ENCODE measurements at regions not wholly inside any gene's neighbourhood (a gene's known extent, or its start where the extent isn't known, plus 50 kb on each side); places are given as distances from the start of the nearest gene placed in this dataset.
A peak's percentile ranks its signal among the peaks of the same experiment; 100 is the strongest.
"Not testable (repeated sequence)": the region's sequence is repeated elsewhere in the genome, so short reads cannot be mapped to it uniquely, and the experiment has no call there.

GRCh38 chr18:14964406-14964805 lies 216.4 kb downstream of the ANKRD30B start:
- Histone ChIP-seq H3K9me3 (ENCODE audit: control insufficient read depth in 2 of 2, low read length in 2 of 2) (no peaks in the 10 kb centered on the region), H3K4me3 (ENCODE audit: low read depth, low read length) (no peak overlapping the region), H3K27ac (ENCODE audit: insufficient read depth, low read length, poor library complexity, severe bottlenecking) (no peak overlapping the region), H3K27me3 (ENCODE audit: control insufficient read depth, insufficient read depth, low read length) (no peaks in the 10 kb centered on the region), H3K36me3 (ENCODE audit: control insufficient read depth, insufficient read depth, low read length) (no peaks in the 10 kb centered on the region), H3K4me1 (ENCODE audit: control insufficient read depth, insufficient read depth, low read length, poor library complexity, severe bottlenecking) (no peaks in the 10 kb centered on the region)
- peaks cover 0 to 2% (median 0%) of the 10 kb centered on the region in 7 donors for H3K9me3 Mint-ChIP-seq
- ATAC-seq (ENCODE audit: low read depth in 2 of 2) (no peak), DNase-seq (no peak)
- no peak overlapping the region for H3K27ac Mint-ChIP-seq
- H3K27me3 Mint-ChIP-seq = no peaks in the 10 kb centered on the region
- no peaks in the 10 kb centered on the region for H3K36me3 Mint-ChIP-seq
- H3K4me1 Mint-ChIP-seq = no peaks in the 10 kb centered on the region
- no peak overlapping the region for H3K4me3 Mint-ChIP-seq

GRCh38 chr18:14964976-14965375 lies 217.0 kb downstream of the ANKRD30B start:
- not testable (repeated sequence) for ATAC-seq (ENCODE audit: low read depth in 2 of 2); H3K36me3 ChIP-seq (ENCODE audit: control insufficient read depth, insufficient read depth, low read length); H3K27me3 ChIP-seq (ENCODE audit: control insufficient read depth, insufficient read depth, low read length); H3K9me3 Mint-ChIP-seq; DNase-seq; H3K4me3 ChIP-seq (ENCODE audit: low read depth, low read length); H3K27ac ChIP-seq (ENCODE audit: insufficient read depth, low read length, poor library complexity, severe bottlenecking); H3K4me3 Mint-ChIP-seq; H3K27me3 Mint-ChIP-seq; H3K4me1 ChIP-seq (ENCODE audit: control insufficient read depth, insufficient read depth, low read length, poor library complexity, severe bottlenecking); H3K9me3 ChIP-seq (ENCODE audit: control insufficient read depth in 2 of 2, low read length in 2 of 2); H3K36me3 Mint-ChIP-seq; H3K27ac Mint-ChIP-seq; H3K4me1 Mint-ChIP-seq

- H3K36me3 ChIP-seq (ENCODE audit: control insufficient read depth, insufficient read depth, low read length) = no peaks in the 10 kb centered on the region
- H3K36me3 Mint-ChIP-seq = no peaks in the 10 kb centered on the region
- no peak overlapping the region for H3K4me3 Mint-ChIP-seq
Observed at GRCh38 chr18:14965553-14965952, 217.6 kb downstream of the ANKRD30B start.

GRCh38 chr18:14967246-14967645 lies 219.3 kb downstream of the ANKRD30B start:
- H3K4me1 ChIP-seq (ENCODE audit: control insufficient read depth, insufficient read depth, low read length, poor library complexity, severe bottlenecking); H3K9me3 ChIP-seq (ENCODE audit: control insufficient read depth in 2 of 2, low read length in 2 of 2); H3K27ac Mint-ChIP-seq; H3K27me3 Mint-ChIP-seq; H3K27me3 ChIP-seq (ENCODE audit: control insufficient read depth, insufficient read depth, low read length); H3K4me1 Mint-ChIP-seq; ATAC-seq (ENCODE audit: low read depth in 2 of 2); H3K4me3 ChIP-seq (ENCODE audit: low read depth, low read length); H3K36me3 Mint-ChIP-seq; H3K4me3 Mint-ChIP-seq; H3K36me3 ChIP-seq (ENCODE audit: control insufficient read depth, insufficient read depth, low read length); H3K27ac ChIP-seq (ENCODE audit: insufficient read depth, low read length, poor library complexity, severe bottlenecking); DNase-seq; H3K9me3 Mint-ChIP-seq: not testable (repeated sequence)

More at GRCh38 chr18:14965553-14965952, 217.6 kb downstream of the ANKRD30B start:
- no peak for ATAC-seq (ENCODE audit: low read depth in 2 of 2)
- no peaks in the 10 kb centered on the region for H3K4me1 ChIP-seq (ENCODE audit: control insufficient read depth, insufficient read depth, low read length, poor library complexity, severe bottlenecking)
- Mint-ChIP-seq H3K27ac (no peak overlapping the region), H3K9me3 (peaks cover 0 to 2% (median 0%) of the 10 kb centered on the region in 7 donors), H3K4me1 (no peaks in the 10 kb centered on the region), H3K27me3 (no peaks in the 10 kb centered on the region)
- H3K27ac ChIP-seq (ENCODE audit: insufficient read depth, low read length, poor library complexity, severe bottlenecking) = no peak overlapping the region
- H3K9me3 ChIP-seq (ENCODE audit: control insufficient read depth in 2 of 2, low read length in 2 of 2) = no peaks in the 10 kb centered on the region
- no peak overlapping the region for H3K4me3 ChIP-seq (ENCODE audit: low read depth, low read length)
- no peaks in the 10 kb centered on the region for H3K27me3 ChIP-seq (ENCODE audit: control insufficient read depth, insufficient read depth, low read length)
- no peak for DNase-seq

- DNase-seq = no peak
- Mint-ChIP-seq H3K27me3 (peaks cover 4% of the 10 kb centered on the region), H3K9me3 (peaks cover 0 to 2% (median 0%) of the 10 kb centered on the region in 7 donors), H3K4me3 (no peak overlapping the region), H3K4me1 (no peaks in the 10 kb centered on the region), H3K27ac (no peak overlapping the region), H3K36me3 (no peaks in the 10 kb centered on the region)
- Histone ChIP-seq H3K4me3 (ENCODE audit: low read depth, low read length) (no peak overlapping the region), H3K36me3 (ENCODE audit: control insufficient read depth, insufficient read depth, low read length) (no peaks in the 10 kb centered on the region), H3K4me1 (ENCODE audit: control insufficient read depth, insufficient read depth, low read length, poor library complexity, severe bottlenecking) (no peaks in the 10 kb centered on the region), H3K9me3 (ENCODE audit: control insufficient read depth in 2 of 2, low read length in 2 of 2) (no peaks in the 10 kb centered on the region), H3K27me3 (ENCODE audit: control insufficient read depth, insufficient read depth, low read length) (no peaks in the 10 kb centered on the region), H3K27ac (ENCODE audit: insufficient read depth, low read length, poor library complexity, severe bottlenecking) (no peak overlapping the region)
- ATAC-seq (ENCODE audit: low read depth in 2 of 2) = no peak
Observed at GRCh38 chr18:14969500-14969899, 221.5 kb downstream of the ANKRD30B start.

GRCh38 chr18:14970027-14970426 lies 222.1 kb downstream of the ANKRD30B start:
- Histone ChIP-seq H3K4me3 (ENCODE audit: low read depth, low read length) (no peak overlapping the region), H3K27me3 (ENCODE audit: control insufficient read depth, insufficient read depth, low read length) (no peaks in the 10 kb centered on the region), H3K36me3 (ENCODE audit: control insufficient read depth, insufficient read depth, low read length) (no peaks in the 10 kb centered on the region), H3K27ac (ENCODE audit: insufficient read depth, low read length, poor library complexity, severe bottlenecking) (no peak overlapping the region), H3K4me1 (ENCODE audit: control insufficient read depth, insufficient read depth, low read length, poor library complexity, severe bottlenecking) (no peaks in the 10 kb centered on the region), H3K9me3 (ENCODE audit: control insufficient read depth in 2 of 2, low read length in 2 of 2) (no peaks in the 10 kb centered on the region)
- Mint-ChIP-seq H3K4me1 (no peaks in the 10 kb centered on the region), H3K27ac (no peak overlapping the region), H3K4me3 (no peak overlapping the region), H3K9me3 (peaks cover 0 to under 1% (median 0%) of the 10 kb centered on the region in 7 donors), H3K36me3 (no peaks in the 10 kb centered on the region), H3K27me3 (peaks cover 4% of the 10 kb centered on the region)
- no peak for ATAC-seq (ENCODE audit: low read depth in 2 of 2)
- no peak for DNase-seq

- no peak overlapping the region for H3K27ac ChIP-seq (ENCODE audit: insufficient read depth, low read length, poor library complexity, severe bottlenecking)
- no peaks in the 10 kb centered on the region for H3K36me3 ChIP-seq (ENCODE audit: control insufficient read depth, insufficient read depth, low read length)
- H3K4me1 ChIP-seq (ENCODE audit: control insufficient read depth, insufficient read depth, low read length, poor library complexity, severe bottlenecking) = no peaks in the 10 kb centered on the region
- Mint-ChIP-seq H3K9me3 (peaks cover 0 to 4% (median 0%) of the 10 kb centered on the region in 7 donors), H3K4me3 (no peak overlapping the region), H3K27me3 (peaks cover 4% of the 10 kb centered on the region), H3K36me3 (no peaks in the 10 kb centered on the region), H3K27ac (no peak overlapping the region), H3K4me1 (no peaks in the 10 kb centered on the region)
- DNase-seq = no peak
- H3K9me3 ChIP-seq (ENCODE audit: control insufficient read depth in 2 of 2, low read length in 2 of 2) = no peaks in the 10 kb centered on the region
- no peak overlapping the region for H3K4me3 ChIP-seq (ENCODE audit: low read depth, low read length)
- no peaks in the 10 kb centered on the region for H3K27me3 ChIP-seq (ENCODE audit: control insufficient read depth, insufficient read depth, low read length)
- no peak for ATAC-seq (ENCODE audit: low read depth in 2 of 2)
Observed at GRCh38 chr18:14971461-14972185, 223.7 kb downstream of the ANKRD30B start.

GRCh38 chr18:14973421-14973820 lies 225.4 kb downstream of the ANKRD30B start:
- not testable (repeated sequence) for H3K36me3 ChIP-seq (ENCODE audit: control insufficient read depth, insufficient read depth, low read length); H3K4me3 ChIP-seq (ENCODE audit: low read depth, low read length); H3K9me3 Mint-ChIP-seq; H3K4me3 Mint-ChIP-seq; H3K36me3 Mint-ChIP-seq; DNase-seq; H3K9me3 ChIP-seq (ENCODE audit: control insufficient read depth in 2 of 2, low read length in 2 of 2); H3K27ac ChIP-seq (ENCODE audit: insufficient read depth, low read length, poor library complexity, severe bottlenecking); H3K27me3 ChIP-seq (ENCODE audit: control insufficient read depth, insufficient read depth, low read length); H3K4me1 Mint-ChIP-seq; H3K4me1 ChIP-seq (ENCODE audit: control insufficient read depth, insufficient read depth, low read length, poor library complexity, severe bottlenecking); ATAC-seq (ENCODE audit: low read depth in 2 of 2); H3K27me3 Mint-ChIP-seq
- peak overlapping the region in 1 of 3 donors; percentile 50 for H3K27ac Mint-ChIP-seq

All from CD4-positive, CD25-positive, alpha-beta regulatory T cell (primary cell).